ENCODE measurements at regions not wholly inside any gene's neighbourhood (a gene's known extent, or its start where the extent isn't known, plus 50 kb on each side); places are given as distances from the start of the nearest gene placed in this dataset.

DNA sequence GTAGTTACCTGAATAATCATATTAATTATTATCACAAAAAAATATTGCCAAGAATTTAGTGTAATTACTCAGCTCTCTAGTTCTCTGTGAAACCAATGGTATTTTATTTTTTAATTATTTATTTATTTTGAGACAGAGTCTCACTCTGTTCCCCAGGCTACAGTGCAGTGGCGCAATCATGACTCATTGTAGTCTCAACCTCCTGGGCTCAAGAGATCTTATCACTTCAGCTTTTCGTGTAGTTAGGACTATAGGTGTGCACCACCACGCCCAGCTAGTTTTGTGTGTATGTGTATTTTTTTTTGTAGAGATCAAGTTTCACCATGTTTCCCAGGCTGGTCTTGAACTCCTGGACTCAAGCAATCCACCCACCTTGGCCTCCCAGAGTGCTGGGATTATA is 440.4 kb upstream of the CDH20 start:
- H3K27me3 ChIP-seq (ENCODE audit: insufficient read depth, low read length) = no peaks in the 10 kb centered on the region
- H2BK120ac ChIP-seq (ENCODE audit: low read depth, low read length, poor library complexity, severe bottlenecking) = no peak overlapping the region
- H3K14ac ChIP-seq (ENCODE audit: insufficient read depth, low read length) = no peak overlapping the region
- H4K8ac ChIP-seq (replicated peaks; ENCODE audit: insufficient read length, low read depth, low read length) = no peak overlapping the region
- H3T11ph ChIP-seq (ENCODE audit: low read length) = no peak overlapping the region
- H3K56ac ChIP-seq (ENCODE audit: insufficient read length, low read depth, low read length) = no peak overlapping the region
- Mint-ChIP-seq H3K4me3 (no peak overlapping the region), H3K36me3 (ENCODE audit: insufficient read depth in 1 of 3, low read depth in 3 of 3) (no peaks in the 10 kb centered on the region), H3K27ac (no peak overlapping the region), H3K9me3 (no peaks in the 10 kb centered on the region), H3K4me1 (no peaks in the 10 kb centered on the region), H3K27me3 (ENCODE audit: low read depth) (no peaks in the 10 kb centered on the region)
- H3K79me1 ChIP-seq (ENCODE audit: insufficient read depth, low read depth, low read length, poor library complexity, severe bottlenecking) = no peaks in the 10 kb centered on the region
- H3K9ac ChIP-seq (ENCODE audit: extremely low read depth, insufficient read length, low read length) = no peak overlapping the region
- H3K23me2 ChIP-seq (ENCODE audit: insufficient read length, low read depth, low read length, poor library complexity, severe bottlenecking) = no peaks in the 10 kb centered on the region
- H3K23ac ChIP-seq (ENCODE audit: insufficient read length, low read depth, low read length) = no peak overlapping the region
- no peak overlapping the region for H3K4ac ChIP-seq (ENCODE audit: low read depth, low read length)
- no peak overlapping the region for H3K27ac ChIP-seq (ENCODE audit: insufficient read length, low read depth, low read length)
- no peak overlapping the region for H2AK5ac ChIP-seq (ENCODE audit: insufficient read length, low read length)
- no peaks in the 10 kb centered on the region for H3K4me1 ChIP-seq (ENCODE audit: insufficient read depth, low read length)
- no peaks in the 10 kb centered on the region for H3K9me3 ChIP-seq (ENCODE audit: control insufficient read depth, low read depth, low read length)
- H3K4me2 ChIP-seq (ENCODE audit: insufficient read depth, insufficient read length, low read length) = no peak overlapping the region
- no peak overlapping the region for H2AFZ ChIP-seq (ENCODE audit: low read length)
- H2BK20ac ChIP-seq (ENCODE audit: low read depth, low read length, poor library complexity, severe bottlenecking) = no peak overlapping the region
- H2BK5ac ChIP-seq (ENCODE audit: insufficient read length, low read length) = no peak overlapping the region
- H3K79me2 ChIP-seq (ENCODE audit: insufficient read depth, low read length) = no peaks in the 10 kb centered on the region
- no peak overlapping the region for H2BK12ac ChIP-seq (ENCODE audit: insufficient read length, low read depth, low read length)
- DNase-seq = no peak
- H4K5ac ChIP-seq (ENCODE audit: insufficient read length, low read depth, low read length) = no peak overlapping the region
- WGBS (ENCODE audit: extremely low coverage, insufficient read length, low lambda C conversion rate) = no CpG with 5 or more reads among the region's 3 CpGs
- no peak overlapping the region for H2BK15ac ChIP-seq (ENCODE audit: low read depth, low read length)
- H3K18ac ChIP-seq (ENCODE audit: insufficient read length, low read depth, low read length) = no peak overlapping the region
- H4K20me1 ChIP-seq (ENCODE audit: control insufficient read depth, insufficient read depth, insufficient read length) = no peaks in the 10 kb centered on the region
- H4K91ac ChIP-seq (ENCODE audit: insufficient read length, low read depth, low read length) = no peak overlapping the region
- TF ChIP-seq, protein P1, sequence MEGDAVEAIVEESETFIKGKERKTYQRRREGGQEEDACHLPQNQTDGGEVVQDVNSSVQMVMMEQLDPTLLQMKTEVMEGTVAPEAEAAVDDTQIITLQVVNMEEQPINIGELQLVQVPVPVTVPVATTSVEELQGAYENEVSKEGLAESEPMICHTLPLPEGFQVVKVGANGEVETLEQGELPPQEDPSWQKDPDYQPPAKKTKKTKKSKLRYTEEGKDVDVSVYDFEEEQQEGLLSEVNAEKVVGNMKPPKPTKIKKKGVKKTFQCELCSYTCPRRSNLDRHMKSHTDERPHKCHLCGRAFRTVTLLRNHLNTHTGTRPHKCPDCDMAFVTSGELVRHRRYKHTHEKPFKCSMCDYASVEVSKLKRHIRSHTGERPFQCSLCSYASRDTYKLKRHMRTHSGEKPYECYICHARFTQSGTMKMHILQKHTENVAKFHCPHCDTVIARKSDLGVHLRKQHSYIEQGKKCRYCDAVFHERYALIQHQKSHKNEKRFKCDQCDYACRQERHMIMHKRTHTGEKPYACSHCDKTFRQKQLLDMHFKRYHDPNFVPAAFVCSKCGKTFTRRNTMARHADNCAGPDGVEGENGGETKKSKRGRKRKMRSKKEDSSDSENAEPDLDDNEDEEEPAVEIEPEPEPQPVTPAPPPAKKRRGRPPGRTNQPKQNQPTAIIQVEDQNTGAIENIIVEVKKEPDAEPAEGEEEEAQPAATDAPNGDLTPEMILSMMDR (conservative IDR thresholded peaks at IDR 0.05) = no peak
